ENCODE measurements at regions not wholly inside any gene's neighbourhood (a gene's known extent, or its start where the extent isn't known, plus 50 kb on each side); places are given as distances from the start of the nearest gene placed in this dataset.

DNA sequence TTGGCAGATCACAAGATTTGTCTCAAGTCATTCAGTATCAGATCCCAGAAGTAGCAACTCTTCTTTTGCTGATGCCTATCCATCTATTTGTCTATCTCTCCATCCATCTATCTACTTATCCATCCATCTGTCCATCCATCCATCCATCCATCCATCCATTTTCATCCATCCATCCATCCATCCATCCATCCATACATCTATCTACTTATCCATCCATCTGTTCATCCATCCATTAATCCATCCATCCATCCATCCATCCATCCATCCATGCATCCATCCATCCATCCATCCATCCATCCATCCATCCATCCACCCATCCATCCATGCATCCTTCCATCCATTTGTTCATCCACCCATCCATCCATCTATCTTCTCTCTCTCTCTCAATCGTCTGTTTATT lies 142.7 kb downstream of the PFKFB3 start:
- Histone ChIP-seq H3K56ac (replicated peaks; ENCODE audit: insufficient read length, low read depth, low read length) (peak overlapping the region; percentile 86), H2AK5ac (ENCODE audit: low read depth, low read length) (no peak overlapping the region), H3K23me2 (ENCODE audit: low read depth, low read length) (peaks cover 4% of the 10 kb centered on the region; the same call in 1 of the 2 replicates), H3K9me3 (ENCODE audit: insufficient read depth in 2 of 2, low read depth in 1 of 2, low read length in 1 of 2) (no peaks in the 10 kb centered on the region), H4K5ac (ENCODE audit: insufficient read length, low read depth, low read length) (no peak overlapping the region), H3K18ac (ENCODE audit: extremely low read depth, low read length) (no peak overlapping the region), H3K79me1 (ENCODE audit: low read depth, low read length) (no peaks in the 10 kb centered on the region), H4K20me1 (replicated peaks in 1 of 2; ENCODE audit: control insufficient read depth in 1 of 2, insufficient read depth in 2 of 2, low read length in 2 of 2) (no peaks in the 10 kb centered on the region), H4K8ac (ENCODE audit: extremely low read depth, insufficient read depth, low read length) (no peak overlapping the region), H3K79me2 (ENCODE audit: control insufficient read depth in 1 of 2, insufficient read depth in 2 of 2, low read length in 2 of 2) (no peaks in the 10 kb centered on the region), H2BK5ac (ENCODE audit: low read depth, low read length) (no peak overlapping the region), H3K14ac (ENCODE audit: insufficient read length) (no peak overlapping the region), H3K27me3 (replicated peaks in 1 of 4; ENCODE audit: control insufficient read depth in 3 of 4, extremely low read depth in 1 of 4, insufficient read depth in 3 of 4, low read length in 3 of 4) (no peaks in the 10 kb centered on the region), H2BK120ac (replicated peaks; ENCODE audit: low read depth, low read length) (no peak overlapping the region), H2BK20ac (ENCODE audit: low read length) (no peak overlapping the region), H3K4me1 (replicated peaks in 1 of 4; ENCODE audit: control insufficient read depth in 3 of 4, insufficient read depth in 4 of 4, low read length in 3 of 4) (no peaks in the 10 kb centered on the region), H3K9ac (replicated peaks in 1 of 4; ENCODE audit: extremely low read depth in 1 of 4, low read depth in 3 of 4, low read length in 3 of 4) (no peak overlapping the region), H3K36me3 (ENCODE audit: control insufficient read depth in 2 of 4, insufficient read depth in 4 of 4, low read length in 3 of 4) (no peaks in the 10 kb centered on the region; a peak in 1 of 8 replicates), H2BK15ac (ENCODE audit: low read length) (no peak overlapping the region), H3K4me2 (ENCODE audit: insufficient read depth in 1 of 2, low read depth in 2 of 2, low read length in 2 of 2) (no peak overlapping the region), H3K4ac (replicated peaks; ENCODE audit: insufficient read length, low read depth, low read length) (no peak overlapping the region), H2AFZ (ENCODE audit: low read length) (no peak overlapping the region), H4K91ac (replicated peaks; ENCODE audit: insufficient read length, low read length) (no peak overlapping the region), H3K27ac (ENCODE audit: low read depth, low read length) (no peak overlapping the region), H2BK12ac (ENCODE audit: low read depth, low read length) (no peak overlapping the region), H3K23ac (ENCODE audit: insufficient read length) (no peak overlapping the region), H3K4me3 (ENCODE audit: extremely low read depth in 1 of 4, insufficient read depth in 2 of 4, low read depth in 3 of 4, low read length in 4 of 4) (no peak overlapping the region)
- TF ChIP-seq POU5F1 (IDR thresholded peaks at IDR 0.05; ENCODE audit: low read depth, low read length) (no peak), MAFK (IDR thresholded peaks at IDR 0.05; ENCODE audit: low read depth, low read length) (no peak), CTBP2 (IDR thresholded peaks at IDR 0.05; ENCODE audit: borderline replicate concordance, insufficient read depth, insufficient read length, low read length) (no peak), KDM5A (IDR thresholded peaks at IDR 0.05; ENCODE audit: low read length) (no peak), JUN (IDR thresholded peaks at IDR 0.05; ENCODE audit: low read depth, low read length) (no peak), EP300 (IDR thresholded peaks at IDR 0.05; ENCODE audit: borderline replicate concordance in 1 of 2, low read depth in 2 of 2, low read length in 2 of 2) (no peak), CHD2 (IDR thresholded peaks at IDR 0.05; ENCODE audit: low read length) (no peak), NANOG (IDR thresholded peaks at IDR 0.05; ENCODE audit: insufficient read depth, low read depth, low read length, poor library complexity, severe bottlenecking) (no peak), HDAC6 (IDR thresholded peaks at IDR 0.05; ENCODE audit: low read depth, low read length) (no peak)
- TF ChIP-seq, protein P1, sequence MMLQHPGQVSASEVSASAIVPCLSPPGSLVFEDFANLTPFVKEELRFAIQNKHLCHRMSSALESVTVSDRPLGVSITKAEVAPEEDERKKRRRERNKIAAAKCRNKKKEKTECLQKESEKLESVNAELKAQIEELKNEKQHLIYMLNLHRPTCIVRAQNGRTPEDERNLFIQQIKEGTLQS (IDR thresholded peaks at IDR 0.05; ENCODE audit: insufficient read depth, low read depth, low read length): no peak
- TF ChIP-seq, protein P2, sequence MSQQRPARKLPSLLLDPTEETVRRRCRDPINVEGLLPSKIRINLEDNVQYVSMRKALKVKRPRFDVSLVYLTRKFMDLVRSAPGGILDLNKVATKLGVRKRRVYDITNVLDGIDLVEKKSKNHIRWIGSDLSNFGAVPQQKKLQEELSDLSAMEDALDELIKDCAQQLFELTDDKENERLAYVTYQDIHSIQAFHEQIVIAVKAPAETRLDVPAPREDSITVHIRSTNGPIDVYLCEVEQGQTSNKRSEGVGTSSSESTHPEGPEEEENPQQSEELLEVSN (IDR thresholded peaks at IDR 0.05): no peak
- CTCF ChIA-PET (ENCODE audit: partially characterized antibody): interaction anchor here (0.9 kb wide), 1 partner anchor 8 kb away, joined by 4 read pairs; no protein-coding TSS in a partner anchor
- DNase-seq (ENCODE audit: low read depth in 1 of 2, low spot score in 2 of 2) (no peak), FAIRE-seq (no peak)
- POLR2A ChIA-PET (ENCODE audit: partially characterized antibody): interaction anchor here (1.5 kb wide), 1 partner anchor 143 kb away, joined by 3 read pairs; the partner anchor contains the start of gene PFKFB3
- WGBS, 2 experiments (ENCODE audit: extremely low coverage in 1 of 2, insufficient coverage in 1 of 2, insufficient read length in 1 of 2, insufficient replicate concordance in 2 of 2, low coverage in 1 of 2, low lambda C conversion rate in 2 of 2, missing lambda C conversion rate in 1 of 2): 100% methylated on average over 1 of the region's 1 CpG; no CpG with 5 or more reads in 1 of the 2 experiments

All from H1 (cell line).